C4-2B (cell line): ENCODE measurements at regions not wholly inside any gene's neighbourhood (a gene's known extent, or its start where the extent isn't known, plus 50 kb on each side); places are given as distances from the start of the nearest gene placed in this dataset.

Experiments
- ZFX ChIP-seq: fragments of 450-650 bp; IDR thresholded peaks from 2 replicates; pipeline ENCODE4 v1.6.1; 2017
- TF ChIP-seq, protein P1 (sequence below): fragments of 450-650 bp; conservative IDR thresholded peaks from 2 replicates; pipeline ENCODE4 v1.5.1; 2017; ENCODE audit warnings: mild to moderate bottlenecking

DNA sequence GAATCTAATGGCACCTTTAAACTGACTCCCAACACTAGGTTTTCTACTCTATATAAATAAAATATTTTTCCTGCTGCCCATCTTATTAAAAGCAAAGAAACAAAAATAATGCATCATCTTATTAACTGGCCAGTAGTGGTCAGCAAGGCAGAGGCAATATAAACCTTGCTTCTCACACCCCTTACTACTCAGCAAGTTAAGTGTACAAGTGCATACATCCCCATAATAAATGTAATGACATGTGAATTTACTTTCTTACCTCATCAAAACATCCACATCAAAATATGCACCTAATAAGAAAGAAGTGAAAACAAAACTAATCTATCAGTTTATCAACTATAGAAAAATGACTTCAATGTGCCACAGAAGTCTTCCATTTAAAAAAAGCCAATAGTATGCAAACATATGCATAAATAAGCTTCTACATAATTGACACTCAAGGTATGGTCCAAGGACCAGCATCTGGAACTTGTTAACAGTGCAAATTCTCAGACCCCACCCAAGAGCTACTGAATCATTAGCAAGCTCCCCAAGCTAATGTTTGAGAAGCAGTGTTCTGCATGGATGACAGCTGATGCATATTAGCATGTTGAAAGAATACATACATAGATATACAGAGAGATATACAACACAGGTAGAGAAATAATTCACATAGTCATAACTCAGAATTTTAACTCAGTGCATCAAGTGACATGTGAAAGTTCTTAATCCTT, 182.7 kb downstream of the C7orf25 start:
- TF ChIP-seq, protein P1, sequence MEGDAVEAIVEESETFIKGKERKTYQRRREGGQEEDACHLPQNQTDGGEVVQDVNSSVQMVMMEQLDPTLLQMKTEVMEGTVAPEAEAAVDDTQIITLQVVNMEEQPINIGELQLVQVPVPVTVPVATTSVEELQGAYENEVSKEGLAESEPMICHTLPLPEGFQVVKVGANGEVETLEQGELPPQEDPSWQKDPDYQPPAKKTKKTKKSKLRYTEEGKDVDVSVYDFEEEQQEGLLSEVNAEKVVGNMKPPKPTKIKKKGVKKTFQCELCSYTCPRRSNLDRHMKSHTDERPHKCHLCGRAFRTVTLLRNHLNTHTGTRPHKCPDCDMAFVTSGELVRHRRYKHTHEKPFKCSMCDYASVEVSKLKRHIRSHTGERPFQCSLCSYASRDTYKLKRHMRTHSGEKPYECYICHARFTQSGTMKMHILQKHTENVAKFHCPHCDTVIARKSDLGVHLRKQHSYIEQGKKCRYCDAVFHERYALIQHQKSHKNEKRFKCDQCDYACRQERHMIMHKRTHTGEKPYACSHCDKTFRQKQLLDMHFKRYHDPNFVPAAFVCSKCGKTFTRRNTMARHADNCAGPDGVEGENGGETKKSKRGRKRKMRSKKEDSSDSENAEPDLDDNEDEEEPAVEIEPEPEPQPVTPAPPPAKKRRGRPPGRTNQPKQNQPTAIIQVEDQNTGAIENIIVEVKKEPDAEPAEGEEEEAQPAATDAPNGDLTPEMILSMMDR, result no peak
- no peak for TF ChIP-seq ZFX
